IMR-90 (cell line): ENCODE measurements at regions not wholly inside any gene's neighbourhood (a gene's known extent, or its start where the extent isn't known, plus 50 kb on each side); places are given as distances from the start of the nearest gene placed in this dataset.

Experiments
- BHLHE40 ChIP-seq: fragments of 150-350 bp; IDR thresholded peaks from 2 replicates; pipeline ENCODE4 v1.6.1; 2016; ENCODE audit warnings: mild to moderate bottlenecking, low read depth, low read length
- CHD1 ChIP-seq: IDR thresholded peaks from 2 replicates; pipeline ENCODE4 v1.6.1; 2012; ENCODE audit warnings: low read depth, low read length, improper control_type of control experiment
- CTCF ChIP-seq: conservative IDR thresholded peaks from 2 replicates; pipeline ENCODE4 v1.5.1; 2012; ENCODE audit warnings: mild to moderate bottlenecking, low read depth, low read length, improper control_type of control experiment
- ELK1 ChIP-seq: fragments of 150-350 bp; IDR thresholded peaks from 2 replicates; pipeline ENCODE4 v1.6.1; 2016; ENCODE audit warnings: low read depth, mild to moderate bottlenecking, low read length, moderate library complexity, borderline replicate concordance
- FOS ChIP-seq: fragments of 150-350 bp; IDR thresholded peaks from 2 replicates; pipeline ENCODE4 v1.6.1; 2016; ENCODE audit warnings: low read depth, low read length
- MAFK ChIP-seq: IDR thresholded peaks from 2 replicates; pipeline ENCODE4 v1.6.1; 2012; ENCODE audit warnings: low read depth, low read length, improper control_type of control experiment
- MAZ ChIP-seq: IDR thresholded peaks from 2 replicates; pipeline ENCODE4 v1.6.1; 2012; ENCODE audit warnings: low read depth, mild to moderate bottlenecking, low read length, improper control_type of control experiment, moderate library complexity, borderline replicate concordance
- MXI1 ChIP-seq: IDR thresholded peaks from 2 replicates; pipeline ENCODE4 v1.6.1; 2012; ENCODE audit warnings: low read depth, mild to moderate bottlenecking, low read length, moderate library complexity, borderline replicate concordance
- NFE2L2 ChIP-seq: fragments of 150-350 bp; IDR thresholded peaks from 2 replicates; pipeline ENCODE4 v1.6.1; 2016; ENCODE audit warnings: low read depth, mild to moderate bottlenecking, low read length
- POLR2A ChIP-seq: IDR thresholded peaks from 2 replicates; pipeline ENCODE4 v1.6.1; 2012; ENCODE audit warnings: mild to moderate bottlenecking, low read depth, low read length
- RAD21 ChIP-seq: IDR thresholded peaks from 2 replicates; pipeline ENCODE4 v1.6.1; 2012; ENCODE audit warnings: low read length, improper control_type of control experiment
- SMC3 ChIP-seq: fragments of 150-350 bp; IDR thresholded peaks from 2 replicates; pipeline ENCODE4 v1.6.1; 2016; ENCODE audit warnings: low read depth, mild to moderate bottlenecking, antibody characterized with exemption, low read length, moderate library complexity
- USF2 ChIP-seq: fragments of 150-350 bp; IDR thresholded peaks from 2 replicates; pipeline ENCODE4 v1.6.1; 2017; ENCODE audit warnings: mild to moderate bottlenecking, antibody characterized with exemption, low read length, low read depth

- TF ChIP-seq POLR2A = no peak
- no peak for TF ChIP-seq USF2
- TF ChIP-seq CTCF = no peak
- TF ChIP-seq MAZ = no peak
- TF ChIP-seq SMC3 = no peak
- TF ChIP-seq FOS = no peak
- no peak for TF ChIP-seq RAD21
- no peak for TF ChIP-seq NFE2L2
- TF ChIP-seq ELK1 = no peak
- no peak for TF ChIP-seq MAFK
- TF ChIP-seq MXI1 = no peak
- no peak for TF ChIP-seq BHLHE40
- TF ChIP-seq CHD1 = no peak
Measured at GRCh38 chr20:4508773-4509172, 177.5 kb upstream of the PRNP start.
